GM19397 (cell line): ENCODE measurements at regions not wholly inside any gene's neighbourhood (a gene's known extent, or its start where the extent isn't known, plus 50 kb on each side); places are given as distances from the start of the nearest gene placed in this dataset.

Experiments used
- ATAC-seq: cut with Tn5 transposase; IDR thresholded peaks from one replicate; pipeline ENCODE4 v1.9.1; 2021; ENCODE audit warnings: mild to moderate bottlenecking, moderate library complexity; ENCODE audit not compliant: unreplicated experiment

- no peak for ATAC-seq
These were observed 172.5 kb downstream of the SMAD2 start for GRCh38 chr18:47758000-47758399.

DNA sequence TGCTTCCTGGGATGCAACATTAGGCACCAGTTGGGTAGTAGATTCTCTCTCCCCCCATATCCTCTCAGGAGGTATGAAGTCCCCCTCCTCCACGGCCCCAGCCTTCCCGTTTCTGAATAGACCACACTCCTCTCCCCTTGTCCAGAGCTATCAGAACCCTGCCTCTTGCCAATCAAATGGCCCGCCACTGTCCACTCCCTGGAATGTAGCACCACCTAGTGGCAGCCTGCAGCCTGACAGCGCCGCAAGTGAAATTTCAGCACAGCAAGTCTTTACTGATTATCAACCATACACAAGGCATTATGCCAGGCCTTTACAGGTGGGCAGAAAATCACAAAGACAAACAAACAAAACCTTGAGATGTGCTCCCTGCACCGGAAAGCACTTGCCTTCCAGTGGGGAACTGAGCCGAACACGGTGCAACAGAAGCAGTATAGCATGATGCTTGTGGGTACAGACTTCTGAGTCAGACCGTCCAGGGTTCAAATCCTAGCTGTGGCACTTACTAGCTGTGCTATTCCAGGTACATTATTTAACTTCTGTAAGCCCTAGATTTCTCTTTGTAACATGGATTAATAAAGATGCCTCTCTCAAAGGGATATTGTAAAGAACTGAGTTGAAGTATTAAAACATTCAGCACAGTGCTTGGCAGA, 174.0 kb downstream of the SMAD2 start:
- ATAC-seq: no peak

GRCh38 chr18:47755102-47755456, 175.4 kb downstream of the SMAD2 start:
- no peak for ATAC-seq

DNA sequence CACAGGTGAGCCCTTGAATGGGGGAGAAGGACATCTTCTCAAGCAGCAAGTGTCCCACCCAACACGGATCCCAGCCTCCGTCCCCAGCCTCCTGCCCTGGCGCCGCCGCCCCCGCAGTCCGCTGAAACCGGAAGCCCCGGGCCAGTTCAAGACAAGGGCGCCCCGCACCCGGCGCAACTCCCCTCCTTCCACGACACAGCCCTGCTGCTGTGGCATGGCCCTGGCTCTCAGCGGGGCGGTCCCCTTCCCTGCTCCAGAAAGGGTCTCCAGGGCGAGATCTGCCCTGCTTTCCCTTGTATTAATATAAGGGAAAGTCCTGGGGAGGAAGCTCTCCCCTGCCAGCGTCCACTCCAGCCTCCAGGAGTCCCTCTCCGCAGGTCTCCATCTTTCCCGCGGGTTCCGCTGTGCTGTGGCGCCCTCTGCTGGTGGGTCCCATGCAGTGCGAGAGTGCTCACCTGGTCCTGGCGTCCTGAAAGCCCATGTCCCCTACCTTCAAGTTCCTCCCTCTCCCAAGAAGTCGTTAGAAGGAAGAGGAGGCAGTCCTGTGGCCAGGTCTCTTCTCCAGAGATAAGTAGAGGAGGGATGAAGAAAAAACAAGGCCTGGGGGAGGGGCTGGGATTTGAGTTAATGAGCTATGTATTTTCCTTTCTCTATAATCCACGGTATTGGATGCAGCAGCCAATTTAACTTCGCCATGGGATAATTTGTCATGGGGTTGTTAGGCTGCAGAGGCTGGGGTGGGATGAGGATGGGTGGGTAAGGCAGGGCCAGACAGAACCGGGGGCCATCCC, 176.0 kb downstream of the SMAD2 start:
- ATAC-seq: no peak

DNA sequence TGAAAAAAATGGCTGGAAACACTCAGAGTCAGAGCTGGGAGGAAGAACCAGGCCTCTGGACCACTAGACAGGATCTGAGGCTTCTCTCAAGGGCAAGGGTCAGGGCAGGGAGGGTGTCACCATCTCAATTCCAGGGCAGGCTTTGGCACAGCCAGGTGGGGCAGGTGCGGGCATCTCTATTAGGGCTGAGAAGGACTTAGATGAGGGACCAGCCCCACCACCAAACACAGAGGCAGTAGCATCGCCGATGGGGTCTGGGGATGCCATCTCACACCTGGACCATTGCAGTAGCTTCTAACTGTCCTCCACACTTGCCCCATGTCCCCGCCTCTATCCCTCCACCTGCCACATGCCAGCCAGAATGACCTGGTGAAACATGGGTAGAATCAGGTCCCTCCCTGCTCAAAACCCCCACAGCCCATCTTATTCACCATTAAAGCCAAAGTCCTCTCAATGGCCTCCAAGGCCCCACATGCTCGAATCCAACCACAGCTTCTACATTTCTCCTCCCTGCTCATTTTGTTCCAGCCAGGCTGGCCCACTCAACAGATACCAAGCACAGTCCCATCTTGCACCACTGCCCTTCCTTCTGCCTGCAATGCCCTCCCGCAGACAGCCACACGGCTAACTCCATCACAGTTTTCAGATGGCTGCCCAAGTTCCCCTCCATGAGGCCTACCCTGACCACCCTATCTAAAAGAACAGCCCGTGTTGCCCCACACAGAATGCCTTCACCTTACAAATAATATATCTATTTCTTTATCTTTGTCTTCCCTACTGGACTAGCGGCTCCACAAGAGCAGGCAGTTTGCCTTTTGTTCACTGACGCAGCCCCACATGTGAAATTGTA, 177.4 kb downstream of the SMAD2 start:
- no peak for ATAC-seq

DNA sequence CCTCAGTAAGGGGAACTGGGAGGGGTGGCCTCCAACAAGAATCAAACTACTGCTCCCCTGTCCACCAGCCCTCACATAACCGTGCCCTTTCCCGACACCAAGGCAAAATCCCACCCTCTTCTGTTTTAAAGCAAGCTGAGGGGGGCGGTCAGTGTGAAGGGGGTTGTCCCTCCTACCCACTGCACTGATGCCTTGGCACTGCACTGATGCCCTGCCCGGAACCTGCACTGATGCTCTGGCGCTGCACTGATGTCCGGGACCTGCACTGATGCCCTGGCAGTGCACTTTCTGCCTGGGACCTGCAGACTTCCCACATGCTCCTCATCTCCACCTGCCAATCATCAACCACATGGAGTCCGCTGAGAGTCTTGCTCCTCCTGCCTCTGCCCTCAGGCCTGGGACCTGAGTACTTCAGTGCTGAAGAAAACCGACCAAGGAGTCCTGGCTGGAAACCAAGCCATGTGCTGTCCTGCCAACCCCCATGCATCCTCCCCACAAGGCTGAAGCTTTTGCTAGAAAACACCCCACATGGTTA, 179.5 kb downstream of the SMAD2 start:
- ATAC-seq: no peak

DNA sequence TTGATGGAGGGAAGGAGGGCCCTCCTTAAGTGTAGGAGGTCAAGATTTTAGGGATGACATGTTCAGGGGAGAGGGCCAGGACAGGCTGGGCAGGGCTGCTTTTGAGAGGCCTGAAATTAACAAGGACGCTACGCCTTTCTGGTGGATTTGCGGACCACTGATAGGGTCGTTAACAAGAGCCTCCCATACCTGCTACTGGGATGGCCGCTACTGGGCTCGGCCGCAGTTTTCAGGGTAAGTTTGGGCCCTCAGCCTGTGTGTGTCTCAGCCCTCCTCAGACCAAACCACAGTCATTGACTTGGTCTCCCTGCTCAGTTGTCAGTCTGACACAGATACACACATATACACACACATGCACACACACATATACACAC, 180.9 kb downstream of the SMAD2 start:
- no peak for ATAC-seq

DNA sequence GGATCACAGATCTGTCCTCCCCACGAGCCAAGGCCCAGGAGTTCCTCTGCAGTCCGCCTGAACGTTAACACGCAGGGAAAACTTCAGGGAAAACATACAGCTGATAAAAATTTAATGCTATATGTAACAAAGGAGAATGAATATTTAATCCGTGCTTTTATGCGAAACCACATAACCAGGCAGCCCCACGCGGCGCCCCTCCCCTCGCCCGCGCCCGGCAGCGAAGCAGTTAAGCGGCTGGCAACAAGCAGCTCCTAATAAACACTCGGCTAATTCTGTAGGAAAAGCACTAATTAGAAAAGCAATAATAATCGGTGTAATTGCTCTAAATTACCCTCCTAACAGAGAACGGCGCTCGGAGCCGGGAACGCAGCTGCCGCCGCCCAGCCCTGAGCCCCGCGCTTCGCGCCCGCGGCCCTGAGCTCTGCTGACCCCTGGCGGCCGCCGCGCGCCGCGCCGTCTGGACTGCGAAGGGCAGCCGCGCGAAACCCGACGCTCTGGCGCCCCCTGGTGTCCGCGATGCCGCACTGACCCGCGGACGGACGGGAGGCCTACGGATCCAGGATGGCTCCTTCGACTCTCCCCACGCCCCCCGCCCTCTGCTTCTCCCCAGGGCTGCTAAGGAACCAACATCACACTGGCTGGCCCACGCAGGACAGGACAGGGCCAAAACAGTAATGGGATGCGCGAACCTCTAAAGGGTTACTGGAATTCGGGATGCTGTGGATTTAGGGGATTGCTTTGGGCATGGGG, 181.4 kb downstream of the SMAD2 start:
- ATAC-seq: peak; percentile 83

GRCh38 chr18:47748093-47748796, 182.2 kb downstream of the SMAD2 start:
- ATAC-seq: no peak

DNA sequence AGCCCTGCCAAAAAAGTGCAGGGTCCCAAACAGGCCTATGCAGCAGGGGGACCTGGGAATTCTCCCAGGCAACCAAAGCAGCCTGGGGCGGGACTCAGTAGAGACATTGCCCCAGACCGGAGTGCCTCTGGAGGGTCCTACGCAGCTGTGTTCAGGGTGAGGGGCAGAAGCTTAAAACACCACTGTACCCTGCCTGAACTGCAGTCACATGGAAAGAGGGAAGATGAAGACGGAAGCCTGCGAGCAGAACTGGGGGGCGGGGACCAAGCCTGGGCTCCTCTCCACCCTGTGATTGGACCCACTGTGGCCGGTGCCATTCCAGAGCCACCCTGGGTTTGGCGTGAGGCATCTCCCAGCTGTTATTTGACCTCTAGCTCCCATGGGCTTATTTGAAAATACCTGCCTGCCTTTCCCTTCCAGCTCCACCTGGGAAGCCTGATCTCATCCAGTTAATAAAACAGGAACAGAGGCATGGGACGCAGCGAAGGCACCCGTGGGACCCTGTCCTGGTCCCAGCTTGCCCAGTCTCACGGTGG, 183.1 kb downstream of the SMAD2 start:
- ATAC-seq: no peak

DNA sequence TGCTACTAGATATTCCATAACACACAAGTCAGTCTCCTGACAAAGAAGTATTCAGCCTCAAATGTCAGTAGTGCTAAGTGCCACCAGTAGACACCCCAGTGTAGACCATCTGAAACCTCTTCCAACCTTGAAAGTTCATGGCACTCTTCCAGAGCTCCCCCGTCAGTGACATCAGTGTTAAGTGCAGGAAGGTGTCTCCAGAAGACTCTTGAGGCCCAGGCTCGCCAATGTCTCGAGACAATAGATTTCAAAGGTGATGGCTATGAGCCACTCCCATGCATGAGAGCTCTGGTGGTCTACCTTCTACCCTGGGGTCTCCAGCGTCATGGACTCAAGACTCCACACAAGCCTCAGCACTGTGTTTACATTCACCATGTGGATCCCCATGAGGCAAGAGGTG, 183.8 kb downstream of the SMAD2 start:
- ATAC-seq: no peak

GRCh38 chr18:47745227-47745626, 185.2 kb downstream of the SMAD2 start:
- ATAC-seq: no peak

- ATAC-seq: no peak
These were observed 192.5 kb downstream of the SMAD2 start for GRCh38 chr18:47737956-47738355.

GRCh38 chr18:47737198-47737830, 193.1 kb downstream of the SMAD2 start:
- ATAC-seq: no peak

DNA sequence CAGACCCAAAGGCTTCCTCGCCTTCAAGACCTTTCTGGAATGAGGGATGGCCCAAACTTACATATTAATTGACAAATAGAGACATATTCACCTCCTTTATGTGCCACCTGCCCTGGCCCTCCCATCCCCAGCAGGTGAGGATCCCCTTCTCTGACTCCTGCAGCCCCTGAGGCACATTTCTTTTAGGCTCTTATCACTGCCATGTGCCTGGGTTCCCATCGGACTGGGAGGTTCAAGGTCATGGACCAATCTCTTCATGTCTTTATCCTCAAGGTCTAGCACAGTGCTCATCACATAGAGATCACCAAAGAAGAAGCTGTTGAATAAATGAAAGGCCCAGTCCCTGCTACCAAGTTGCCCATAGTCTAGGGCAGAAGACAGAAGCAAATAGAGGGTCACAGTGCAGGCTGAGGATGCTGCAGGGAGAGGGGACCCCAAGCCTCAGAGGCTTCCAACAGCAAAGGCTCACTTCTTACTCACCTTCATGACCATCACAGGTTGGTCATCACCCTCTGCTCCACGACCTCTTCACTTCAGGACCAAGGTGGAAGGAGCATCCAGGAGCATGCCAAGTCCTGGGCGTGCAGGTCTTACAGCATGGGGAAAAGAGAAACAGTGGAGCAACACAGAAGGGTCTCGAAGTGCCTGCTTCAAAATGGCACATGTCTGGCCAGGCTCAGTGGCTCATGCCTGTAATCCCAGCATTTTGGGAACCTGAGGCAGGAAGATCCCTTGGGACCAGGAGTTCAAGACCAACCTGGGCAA, 193.9 kb downstream of the SMAD2 start:
- no peak for ATAC-seq

GRCh38 chr18:47735041-47735702, 195.3 kb downstream of the SMAD2 start:
- ATAC-seq: no peak

GRCh38 chr18:47731276-47731675, 199.2 kb downstream of the SMAD2 start:
- no peak for ATAC-seq

GRCh38 chr18:47730795-47731194, 199.7 kb downstream of the SMAD2 start:
- ATAC-seq: no peak
